GM18861 (cell line): ENCODE measurements at regions not wholly inside any gene's neighbourhood (a gene's known extent, or its start where the extent isn't known, plus 50 kb on each side); places are given as distances from the start of the nearest gene placed in this dataset.

Experiments
- ATAC-seq: cut with Tn5 transposase; IDR thresholded peaks from one replicate; pipeline ENCODE4 v1.9.1; 2021; ENCODE audit not compliant: unreplicated experiment

DNA sequence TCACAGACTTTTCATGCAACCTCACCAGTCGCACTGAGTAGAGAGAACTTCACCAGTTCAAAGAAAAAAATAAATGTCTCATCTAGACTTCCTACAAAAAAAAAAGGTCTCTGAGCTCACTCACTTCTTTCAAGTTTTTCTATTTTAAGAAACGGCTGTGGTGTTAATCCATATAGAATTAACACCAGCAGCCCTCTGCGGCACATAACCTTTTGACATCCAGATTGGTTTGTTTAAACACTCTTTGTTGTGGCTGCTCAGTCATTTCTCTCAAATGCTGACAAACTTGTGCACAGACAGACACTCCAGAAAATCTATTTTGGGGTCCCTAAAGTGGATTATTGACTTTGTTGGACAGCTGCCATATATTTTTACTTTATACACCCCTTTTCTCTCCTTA lies 874.9 kb downstream of the EFNB2 start:
- ATAC-seq = no peak

DNA sequence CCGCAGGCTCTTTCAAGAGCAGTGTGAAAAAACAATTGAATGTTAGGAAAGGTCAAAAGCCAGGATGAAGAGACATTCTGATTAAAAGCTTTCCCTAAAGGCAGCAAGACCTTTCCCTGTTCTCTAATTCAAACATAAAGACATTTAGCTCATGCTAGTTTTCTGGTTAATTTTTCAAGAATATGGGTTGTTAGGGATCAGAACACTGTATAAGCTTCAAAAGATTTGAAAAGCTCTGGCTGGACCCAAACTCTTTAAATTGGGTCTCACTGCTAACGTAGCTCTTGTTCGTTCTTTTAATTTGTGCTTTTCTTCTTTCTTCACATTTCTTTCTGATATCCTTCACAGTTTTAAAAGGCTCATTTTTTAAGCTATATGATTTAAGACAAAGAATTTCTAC lies 877.0 kb downstream of the EFNB2 start:
- ATAC-seq = no peak

DNA sequence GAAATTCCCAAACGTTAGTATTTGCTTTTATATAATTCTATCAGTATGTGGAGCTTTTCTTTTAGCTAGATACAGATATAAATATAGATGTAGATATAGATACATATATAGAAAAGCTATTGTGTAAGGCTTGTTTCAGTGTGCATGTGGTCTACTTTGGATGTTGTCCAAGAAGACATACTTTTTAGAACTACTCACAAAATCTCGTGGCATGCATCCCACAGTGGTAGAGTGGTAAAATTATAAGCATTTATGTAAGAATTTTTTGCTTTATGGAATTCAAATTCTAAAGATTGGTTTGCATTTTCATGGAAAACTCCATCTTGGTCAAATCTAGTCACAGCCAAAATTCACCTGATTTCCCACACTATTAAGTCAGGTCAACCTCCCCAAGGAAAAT lies 880.4 kb downstream of the EFNB2 start:
- no peak for ATAC-seq

DNA sequence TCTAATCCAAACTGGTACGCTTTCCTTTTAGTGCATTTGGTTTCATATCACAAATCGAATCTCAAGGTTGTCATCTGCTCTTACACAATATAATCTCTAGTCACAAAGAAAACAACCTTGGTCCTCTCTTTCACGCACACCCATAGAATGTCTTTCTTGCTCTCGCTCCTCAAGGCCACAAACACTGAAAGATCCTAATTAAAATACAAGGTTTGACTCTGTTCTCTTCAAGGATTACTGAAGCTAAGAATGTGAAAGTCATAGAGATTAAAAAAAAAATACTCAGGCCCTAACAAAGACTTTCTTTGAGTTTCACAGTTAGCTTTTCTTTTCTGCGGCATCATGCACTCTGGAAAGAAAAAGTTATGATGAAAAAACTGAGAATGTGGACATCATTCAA lies 891.5 kb downstream of the EFNB2 start:
- ATAC-seq = no peak

DNA sequence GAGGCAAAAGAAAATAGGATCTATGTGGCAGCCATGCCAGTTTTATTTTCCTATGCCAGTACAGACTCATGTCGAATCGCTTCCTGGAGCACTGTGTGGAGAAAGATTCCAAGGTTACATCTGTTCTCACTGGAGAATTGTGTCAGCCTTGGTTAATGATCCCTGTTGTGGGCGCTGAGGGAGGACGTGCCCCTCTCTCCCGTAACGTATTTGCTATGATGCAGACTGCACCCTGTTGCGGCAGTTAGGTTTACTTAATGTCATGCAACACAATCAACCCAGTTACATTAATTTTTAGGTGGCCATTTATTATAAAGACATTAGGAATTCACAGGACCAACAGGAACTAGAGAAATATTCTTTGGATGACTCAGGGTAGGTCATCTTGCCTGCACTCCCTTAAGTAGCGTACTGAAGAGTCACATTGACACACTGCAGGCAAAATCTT lies 892.9 kb downstream of the EFNB2 start:
- ATAC-seq = no peak

DNA sequence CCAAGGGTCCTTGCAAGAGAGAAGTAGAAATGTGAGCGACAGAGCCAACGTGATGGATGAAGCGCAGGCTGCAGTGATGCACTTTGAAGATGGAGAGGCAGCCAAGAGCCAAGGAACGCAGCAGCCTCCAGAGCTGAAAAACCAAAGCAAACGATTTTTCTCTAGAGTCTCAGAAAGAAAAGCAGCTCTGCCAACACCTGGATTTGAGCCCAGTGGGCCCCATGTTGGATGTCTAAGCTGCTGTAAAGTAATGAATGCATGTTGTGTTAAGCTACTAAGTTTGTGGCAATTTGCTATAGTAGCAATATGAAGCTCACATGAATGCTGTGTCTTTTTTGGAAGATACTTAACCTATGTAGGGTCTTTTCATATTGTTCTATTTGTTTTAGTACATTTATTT lies 894.3 kb downstream of the EFNB2 start:
- no peak for ATAC-seq

DNA sequence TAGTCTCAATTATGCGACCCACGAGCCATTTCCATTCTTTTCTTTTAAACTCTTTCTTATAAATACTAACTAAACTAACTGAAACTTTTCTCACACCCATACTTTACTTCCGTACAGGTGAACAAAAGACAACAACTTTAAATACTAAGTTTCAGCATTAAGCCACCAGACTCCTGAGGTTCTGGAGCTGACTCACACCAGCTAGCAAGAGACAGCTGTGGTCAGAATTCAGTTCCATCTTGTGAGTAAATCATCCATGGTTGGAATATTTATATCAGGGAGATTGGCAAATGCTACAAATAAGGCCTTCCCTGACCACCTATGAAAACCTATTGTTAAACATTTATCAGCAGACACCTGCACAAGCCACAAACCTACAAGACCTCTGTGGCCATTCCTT lies 897.0 kb downstream of the EFNB2 start:
- no peak for ATAC-seq

DNA sequence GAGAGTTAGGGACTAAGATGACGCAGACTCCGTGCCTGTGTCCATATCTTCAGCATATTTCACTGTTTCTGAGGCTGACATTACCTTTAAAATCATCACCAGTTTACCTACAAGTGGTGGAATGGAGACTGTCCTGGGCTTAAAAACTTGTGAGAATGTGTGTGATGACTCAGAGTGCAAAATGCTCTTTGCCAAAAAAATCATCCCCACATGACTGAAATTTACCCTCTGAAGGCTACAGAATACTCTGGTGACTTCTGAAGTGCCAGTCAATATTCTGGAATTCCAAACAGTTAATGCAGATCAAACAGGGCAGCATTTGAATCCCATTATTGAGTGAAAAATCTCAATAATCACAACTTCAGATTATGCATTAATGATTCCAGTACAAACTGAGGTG lies 901.4 kb downstream of the EFNB2 start:
- ATAC-seq = no peak

DNA sequence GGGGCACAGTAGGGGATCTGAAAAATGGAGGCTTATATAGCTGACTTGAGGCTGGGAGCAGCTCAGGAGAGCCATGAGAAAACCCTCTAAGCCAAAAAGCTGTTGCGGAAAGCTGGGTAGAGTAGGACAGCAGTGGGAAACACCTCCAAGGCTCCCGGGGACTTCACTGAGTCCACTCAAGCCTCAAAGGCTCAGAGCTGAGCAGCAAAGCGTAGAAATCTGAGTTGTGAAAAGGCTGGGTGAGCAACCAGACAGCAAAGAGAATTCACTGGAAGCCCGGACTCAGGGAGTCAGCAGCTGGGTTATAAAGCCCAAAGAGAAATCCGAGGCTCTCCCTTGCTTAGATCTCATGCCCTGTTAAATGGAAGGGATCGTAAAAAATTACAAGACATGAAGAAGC lies 905.0 kb downstream of the EFNB2 start:
- ATAC-seq = no peak

DNA sequence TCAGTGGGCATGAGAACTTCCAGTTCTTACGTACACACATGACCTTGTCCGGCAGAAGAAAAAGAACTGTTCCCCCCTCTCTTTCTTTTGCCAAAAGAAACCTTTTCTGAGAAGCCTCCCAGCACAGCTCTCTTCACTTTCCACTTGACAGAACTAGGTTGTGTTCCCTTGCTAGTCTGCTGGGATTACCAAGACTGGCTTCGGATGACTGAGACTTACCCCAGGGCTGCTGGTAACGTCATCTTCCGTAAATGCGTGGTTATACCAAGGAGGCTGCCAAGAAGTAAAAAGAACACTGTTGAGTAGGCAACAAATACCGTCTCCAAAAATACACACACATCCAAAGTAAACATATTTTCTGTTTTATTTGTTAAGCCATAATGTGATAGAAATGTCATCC lies 908.2 kb downstream of the EFNB2 start:
- ATAC-seq = no peak

DNA sequence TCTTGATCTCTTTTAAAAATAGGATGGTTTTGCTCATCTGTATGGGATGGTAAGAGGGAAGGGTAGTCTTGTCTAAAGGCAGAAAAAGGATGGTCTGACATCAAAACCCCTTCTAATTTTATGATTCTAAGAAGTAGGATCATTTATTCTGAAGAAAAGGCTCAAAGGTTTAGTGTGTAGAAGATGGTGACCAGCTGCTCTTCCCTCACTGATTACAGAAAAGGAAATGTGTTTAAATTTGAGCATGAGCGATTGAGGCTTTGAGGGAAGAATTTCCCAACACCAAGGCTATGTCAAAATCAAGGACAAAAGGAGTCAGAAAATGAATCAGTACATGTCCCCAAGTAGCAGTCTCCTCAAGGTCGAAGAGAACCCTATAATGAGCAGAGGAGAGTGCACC lies 909.8 kb downstream of the EFNB2 start:
- no peak for ATAC-seq

DNA sequence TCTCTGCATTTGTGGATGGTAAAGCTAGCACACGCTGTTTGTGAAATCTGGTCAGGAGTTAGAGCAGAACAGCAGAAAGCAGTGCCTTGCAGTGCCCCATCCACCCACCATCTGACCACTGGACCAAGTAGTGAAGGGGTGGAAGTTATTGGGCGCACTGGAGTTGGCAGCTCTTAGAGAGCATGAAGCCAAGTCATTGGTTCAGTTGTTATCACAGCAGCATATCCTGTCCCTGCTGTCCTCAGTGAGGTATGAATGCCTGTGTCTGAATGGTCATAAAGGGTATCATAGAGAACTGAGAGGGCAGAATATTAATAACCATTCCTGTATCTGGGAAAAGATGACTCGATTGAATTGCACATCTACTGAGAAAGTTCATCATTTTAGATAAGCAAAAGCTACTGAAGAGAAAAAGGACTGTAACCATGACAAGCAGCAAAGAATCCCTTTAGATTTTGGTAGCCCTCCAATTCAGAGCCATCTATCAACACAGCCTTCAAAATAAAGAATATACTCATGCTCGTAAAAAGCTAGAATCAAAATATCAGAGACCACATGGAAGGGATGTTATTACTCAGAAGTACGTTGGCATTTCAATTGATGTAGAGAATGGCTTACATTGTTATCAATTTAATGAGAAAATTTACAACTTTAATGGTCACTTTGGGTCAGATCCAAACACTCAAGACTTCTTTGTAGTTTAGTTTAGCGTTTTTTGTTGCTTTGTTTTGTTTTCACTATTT lies 919.0 kb downstream of the EFNB2 start:
- ATAC-seq = no peak

DNA sequence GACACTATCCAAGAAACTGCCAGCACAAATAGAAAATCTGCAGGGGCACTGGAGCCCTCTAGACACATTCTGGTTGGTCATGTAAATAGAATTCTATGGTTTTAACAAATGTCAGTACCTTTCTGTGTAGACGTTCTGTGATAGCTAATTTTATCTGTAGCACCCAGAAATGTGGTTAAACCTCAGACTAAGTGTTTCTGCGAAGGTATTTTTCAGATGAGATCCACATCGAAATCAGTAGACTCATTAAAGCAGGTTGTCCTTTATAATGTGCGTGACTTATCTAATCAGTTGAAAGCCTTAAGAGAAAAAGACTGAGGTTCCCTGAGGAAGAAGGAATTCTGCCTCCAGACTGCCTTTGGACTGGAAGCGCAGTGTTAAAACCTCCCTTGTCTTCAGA lies 922.9 kb downstream of the EFNB2 start:
- ATAC-seq = no peak

DNA sequence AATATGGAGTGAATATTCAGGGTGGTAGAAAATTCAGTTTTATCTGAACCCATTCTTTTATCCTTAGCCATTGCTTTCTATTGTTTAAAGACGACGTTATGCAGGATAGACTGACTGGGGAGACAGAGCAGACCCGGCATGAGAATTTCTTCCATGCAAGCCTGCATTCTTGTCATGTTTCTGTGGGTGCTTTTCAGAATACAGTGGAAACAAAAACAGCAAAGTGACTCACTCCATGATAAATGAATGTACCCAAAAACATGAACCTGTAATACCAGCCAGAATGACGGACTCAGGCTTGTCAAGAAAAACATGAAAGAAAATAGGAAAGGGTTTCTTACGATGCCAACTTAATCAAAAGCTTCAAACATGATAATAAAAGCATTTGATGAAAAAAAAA lies 924.0 kb downstream of the EFNB2 start:
- no peak for ATAC-seq

DNA sequence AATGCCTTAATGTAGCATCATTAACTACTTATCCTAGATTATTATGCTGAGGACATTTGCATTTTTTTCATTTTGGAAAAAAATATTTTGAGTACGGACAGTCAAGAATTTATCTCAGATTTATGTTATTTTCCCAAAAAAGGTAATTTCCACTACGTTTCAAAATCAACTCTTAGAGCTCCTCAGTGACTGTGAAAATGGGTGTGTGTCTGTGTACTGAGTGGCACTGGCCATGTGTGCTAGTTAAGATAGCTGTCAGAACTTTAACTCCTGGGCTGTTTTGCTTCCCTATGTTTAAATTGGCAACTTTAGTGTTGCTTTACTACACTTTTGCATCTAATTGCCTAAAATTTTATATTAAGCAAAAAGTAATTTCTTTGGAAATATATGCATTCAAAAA lies 927.4 kb downstream of the EFNB2 start:
- ATAC-seq = no peak

DNA sequence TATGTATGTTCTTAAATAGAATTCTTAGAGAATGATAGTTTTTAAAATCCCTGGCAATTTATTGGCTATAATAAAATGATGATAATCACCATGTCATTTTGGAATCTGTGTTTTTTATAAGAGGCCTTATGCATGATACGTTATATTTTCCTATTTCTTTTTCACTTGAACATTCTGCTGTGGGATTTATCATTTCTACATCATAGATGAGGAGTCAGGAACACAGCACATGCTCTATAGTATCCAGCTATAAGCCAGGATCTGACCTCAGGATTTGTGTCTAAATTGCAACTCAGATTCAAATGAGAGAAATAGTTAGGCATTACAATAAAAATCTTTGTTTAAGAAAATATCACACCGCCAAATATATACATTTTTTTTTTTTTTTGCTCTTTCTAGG lies 928.0 kb downstream of the EFNB2 start:
- ATAC-seq = no peak

DNA sequence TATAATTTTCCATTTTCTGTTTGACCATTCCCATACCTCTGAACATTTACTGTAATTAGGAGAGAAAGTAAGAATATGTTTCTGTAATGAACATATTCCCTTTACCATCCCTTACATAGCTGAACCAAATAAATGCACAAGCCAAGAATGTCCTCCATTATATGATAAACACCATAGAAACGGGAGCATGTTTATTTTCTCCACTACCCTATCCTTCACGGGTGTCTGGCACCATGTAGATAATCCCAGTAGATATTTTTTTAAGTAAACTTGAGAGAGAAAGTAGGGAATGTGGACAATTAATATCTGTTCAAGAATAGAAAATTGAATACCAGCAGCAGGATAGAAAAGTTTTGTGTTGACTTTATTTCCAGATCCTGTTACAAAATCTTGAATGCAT lies 928.4 kb downstream of the EFNB2 start:
- no peak for ATAC-seq

DNA sequence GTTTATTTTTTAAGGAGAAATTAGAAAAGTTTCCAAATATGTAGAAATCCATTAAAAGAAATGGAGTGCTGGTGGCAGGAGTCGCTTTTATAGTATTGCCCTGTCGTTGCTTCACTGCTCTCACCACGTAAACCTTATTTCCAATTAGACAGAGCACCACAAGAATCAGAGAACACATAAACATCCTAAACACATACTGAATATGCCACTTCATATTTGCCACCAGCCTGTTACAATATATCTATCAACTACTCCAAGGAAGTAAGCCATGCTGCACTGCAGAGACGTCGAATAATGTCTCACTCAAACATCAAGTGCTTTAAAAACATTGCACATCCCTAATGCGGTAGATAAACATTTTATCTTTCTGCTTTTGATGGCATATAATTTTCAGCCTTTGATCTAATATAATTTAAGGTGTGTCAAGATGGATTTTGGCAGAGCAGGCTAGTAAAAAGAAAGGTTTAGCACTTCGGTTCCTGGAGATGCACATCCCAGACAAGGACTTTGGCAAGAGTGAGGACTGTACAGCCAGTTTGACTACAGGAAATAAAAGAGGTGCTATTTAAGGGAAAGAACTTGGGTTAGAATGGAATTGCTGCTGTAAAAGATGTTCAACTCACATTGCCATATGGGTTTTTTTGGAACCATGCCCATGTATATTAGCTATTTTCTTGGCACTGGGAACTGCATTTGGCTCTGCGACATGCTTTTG lies 932.3 kb downstream of the EFNB2 start:
- ATAC-seq = no peak

DNA sequence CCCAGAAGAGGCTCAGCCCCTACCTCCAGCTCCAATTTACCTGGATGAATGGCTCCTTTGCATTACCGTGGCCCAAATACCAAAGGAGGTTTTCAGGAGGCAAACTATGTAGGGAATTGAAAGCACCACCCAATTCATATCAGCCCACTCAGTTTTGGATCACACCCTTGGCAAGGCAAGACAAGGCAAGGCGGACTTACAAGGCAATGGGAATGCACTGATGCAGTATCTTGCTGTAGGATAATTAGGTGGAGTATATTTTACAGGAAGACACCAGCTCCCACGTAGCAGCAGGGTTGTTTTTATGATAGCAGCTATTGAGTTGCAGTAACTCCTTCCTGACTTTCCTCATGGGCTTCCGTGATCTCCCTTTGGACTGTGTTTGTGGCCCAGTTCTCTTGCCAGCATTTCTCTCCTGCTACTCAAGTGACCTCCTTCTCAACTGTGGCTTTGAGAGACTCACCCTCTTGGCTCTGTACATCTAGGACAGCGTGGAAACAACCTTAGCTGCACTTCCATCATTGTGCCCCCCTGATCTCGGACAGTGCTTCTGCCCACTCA lies 935.9 kb downstream of the EFNB2 start:
- ATAC-seq = no peak

DNA sequence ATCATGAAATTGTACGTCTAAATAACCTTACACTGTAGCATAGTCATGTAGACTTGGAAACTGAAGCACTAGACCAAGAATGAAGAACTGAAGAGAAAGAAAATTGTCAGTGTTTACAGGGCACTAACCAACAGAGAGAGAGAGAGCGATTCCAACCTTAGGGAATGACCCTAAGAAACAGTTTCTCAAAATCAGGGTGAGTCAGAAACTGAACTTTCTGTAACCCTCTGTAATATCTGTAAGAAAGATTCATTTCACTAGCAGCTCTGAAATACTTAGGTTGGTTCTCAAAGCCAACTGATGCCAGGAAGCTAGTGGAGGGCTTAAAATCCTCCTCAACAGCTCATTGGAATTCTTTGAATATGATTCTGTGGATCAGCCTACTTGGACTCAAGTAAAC lies 936.9 kb downstream of the EFNB2 start:
- ATAC-seq = no peak

DNA sequence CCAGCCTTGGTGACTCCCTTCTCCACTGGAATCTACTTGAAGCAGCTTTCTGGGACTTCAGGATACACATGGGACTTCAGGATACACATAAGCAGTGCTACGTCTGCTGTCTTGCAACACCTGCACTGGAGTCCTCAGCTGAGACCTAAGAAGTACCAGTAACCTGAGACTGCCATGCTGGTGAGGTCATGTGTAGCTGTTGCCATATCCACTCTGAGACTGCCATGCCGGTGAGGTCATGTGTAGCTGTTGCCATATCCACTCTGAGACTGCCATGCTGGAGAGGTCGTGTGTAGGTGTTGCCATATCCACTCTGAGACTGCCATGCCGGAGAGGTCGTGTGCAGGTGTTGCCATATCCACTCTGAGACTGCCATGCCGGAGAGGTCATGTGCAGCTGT lies 937.9 kb downstream of the EFNB2 start:
- ATAC-seq = no peak

DNA sequence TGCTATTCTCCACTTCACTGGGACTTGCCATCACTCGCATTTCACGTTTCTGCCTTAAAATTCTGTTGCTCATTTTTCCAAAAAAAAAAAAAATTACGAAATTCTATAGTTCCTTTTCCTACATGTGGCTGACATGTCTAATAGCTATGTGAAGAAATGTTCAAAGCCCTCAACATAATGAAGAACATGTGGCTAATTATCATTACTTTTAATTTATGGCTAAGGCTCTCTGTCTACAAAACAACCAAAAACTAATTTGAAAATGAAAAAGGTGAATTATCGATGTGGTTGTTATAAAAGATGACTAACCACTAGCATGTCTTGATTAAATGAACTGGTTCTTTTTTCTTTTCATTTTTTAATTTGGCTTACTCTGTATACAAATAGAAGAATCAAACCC lies 940.0 kb downstream of the EFNB2 start:
- no peak for ATAC-seq

DNA sequence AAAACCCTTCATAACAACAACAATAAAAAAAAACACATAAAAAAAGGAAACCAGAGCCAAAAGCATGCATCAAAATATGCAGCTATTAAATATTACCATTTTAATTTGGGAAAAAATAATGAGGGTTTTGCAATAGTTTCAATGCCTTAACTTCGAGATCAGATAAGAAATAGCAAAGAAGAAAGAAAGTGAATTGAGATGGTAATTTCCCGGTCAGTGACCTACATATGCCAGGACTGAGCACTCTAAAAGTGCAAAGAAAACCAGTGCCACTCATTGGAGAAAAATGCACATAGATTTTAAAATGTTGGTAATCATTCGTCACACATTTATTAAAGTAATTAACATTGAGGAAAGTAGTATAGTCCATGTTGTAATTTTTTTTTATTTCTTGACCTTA lies 944.2 kb downstream of the EFNB2 start:
- no peak for ATAC-seq
